NCI-H128 (cell line): ENCODE measurements at regions not wholly inside any gene's neighbourhood (a gene's known extent, or its start where the extent isn't known, plus 50 kb on each side); places are given as distances from the start of the nearest gene placed in this dataset.
A peak's percentile ranks its signal among the peaks of the same experiment; 100 is the strongest.
"Not testable (repeated sequence)": the region's sequence is repeated elsewhere in the genome, so short reads cannot be mapped to it uniquely, and the experiment has no call there.

Experiments used
- DNase-seq: peaks from one replicate; lab custom pipeline; 2025; ENCODE audit not compliant: unreplicated experiment; lab: John Stamatoyannopoulos, UW

GRCh38 chr3:135393159-135393558 lies 572.4 kb upstream of the PPP2R3A start:
- DNase-seq: no peak

- no peak for DNase-seq
Measured at GRCh38 chr3:135393898-135394525, 571.5 kb upstream of the PPP2R3A start.

- no peak for DNase-seq
Measured at GRCh38 chr3:135412475-135412874, 553.1 kb upstream of the PPP2R3A start.

GRCh38 chr3:135416182-135416581 lies 549.3 kb upstream of the PPP2R3A start:
- DNase-seq: no peak

GRCh38 chr3:135419155-135419554 lies 546.4 kb upstream of the PPP2R3A start:
- no peak for DNase-seq

GRCh38 chr3:135426508-135426907 lies 539.0 kb upstream of the PPP2R3A start:
- DNase-seq: no peak

GRCh38 chr3:135432402-135432801 lies 533.1 kb upstream of the PPP2R3A start:
- no peak for DNase-seq

GRCh38 chr3:135438889-135439597 lies 526.5 kb upstream of the PPP2R3A start:
- not testable (repeated sequence) for DNase-seq

GRCh38 chr3:135439632-135440031 lies 525.9 kb upstream of the PPP2R3A start:
- DNase-seq: not testable (repeated sequence)

- no peak for DNase-seq
Measured at GRCh38 chr3:135440233-135440632, 525.3 kb upstream of the PPP2R3A start.

GRCh38 chr3:135440746-135441145 lies 524.8 kb upstream of the PPP2R3A start:
- DNase-seq: no peak

GRCh38 chr3:135444058-135444457 lies 521.5 kb upstream of the PPP2R3A start:
- no peak for DNase-seq

- DNase-seq: no peak
Measured at GRCh38 chr3:135447483-135447882, 518.0 kb upstream of the PPP2R3A start.

GRCh38 chr3:135448520-135448919 lies 517.0 kb upstream of the PPP2R3A start:
- DNase-seq: no peak

GRCh38 chr3:135449046-135449445 lies 516.5 kb upstream of the PPP2R3A start:
- no peak for DNase-seq

- DNase-seq: no peak
Measured at GRCh38 chr3:135451037-135451785, 514.3 kb upstream of the PPP2R3A start.

- DNase-seq: no peak
Measured at GRCh38 chr3:135452881-135453280, 512.6 kb upstream of the PPP2R3A start.

GRCh38 chr3:135453326-135453725 lies 512.2 kb upstream of the PPP2R3A start:
- DNase-seq: no peak

GRCh38 chr3:135454890-135455289 lies 510.6 kb upstream of the PPP2R3A start:
- no peak for DNase-seq

- peak; percentile 83 for DNase-seq
Measured at GRCh38 chr3:135456108-135456790, 509.3 kb upstream of the PPP2R3A start.

GRCh38 chr3:135458541-135459322 lies 506.8 kb upstream of the PPP2R3A start:
- DNase-seq: no peak
